SK-N-SH (cell line): ENCODE measurements at regions not wholly inside any gene's neighbourhood (a gene's known extent, or its start where the extent isn't known, plus 50 kb on each side); places are given as distances from the start of the nearest gene placed in this dataset.

ENCODE experiments used
- CTCF ChIA-PET: fragments of 300-600, 350-600 bp; formaldehyde crosslinking; extraction: SDS; loops from one replicate; lab custom pipeline; 2021; lab: Yijun Ruan, JAX
- POLR2A ChIA-PET: fragments of 350-600 bp; sonication (Branson Sonifier 250); formaldehyde crosslinking; extraction: SDS; loops from one replicate; lab custom pipeline; 2020; ENCODE audit warnings: antibody characterized with exemption, inconsistent platforms; lab: Yijun Ruan, JAX
- DNase-seq: peaks from one replicate; pipeline ENCODE4 v3.0.0; 2012
- H2AFZ ChIP-seq: fragments of 200-600 bp; sonication (generic); 2 replicates; pipeline ENCODE4 v1.8.1; 2016; ENCODE audit warnings: antibody characterized with exemption, mild to moderate bottlenecking, low read depth
- H3F3A ChIP-seq: fragments of 200-600 bp; sonication (generic); replicated peaks from 2 replicates; pipeline ENCODE3; 2016; ENCODE audit warnings: antibody characterized with exemption, mild to moderate bottlenecking; ENCODE audit not compliant: insufficient read depth
- H3K27ac ChIP-seq, 2 experiments: fragments of 200-500 bp in 1 of 2; fragments of 200-600 bp in 1 of 2; sonication (Bioruptor generic) in 1 of 2; sonication (generic), shearing (Covaris generic) in 1 of 2; 2 replicates each; pipeline versions ENCODE4 v1.5.1 to v1.6.1; 2014 to 2016; ENCODE audit warnings: low read depth in 2 of 2, inconsistent platforms in 1 of 2, low read length in 1 of 2, mild to moderate bottlenecking in 1 of 2, mixed read lengths in 1 of 2
- H3K27me3 ChIP-seq: fragments of 200-600 bp; sonication (generic), shearing (Covaris generic); 2 replicates; pipeline ENCODE4 v1.6.1; 2016; ENCODE audit warnings: mixed run types; ENCODE audit not compliant: insufficient read depth
- H3K36me3 ChIP-seq, 2 experiments: fragments of 200-500 bp in 1 of 2; fragments of 200-600 bp in 1 of 2; sonication (Bioruptor generic) in 1 of 2; sonication (generic) in 1 of 2; replicated peaks in 1 of 2; 2 replicates each; pipeline versions ENCODE3 to v1.5.1; 2014 to 2016; ENCODE audit warnings: low read length in 1 of 2, mild to moderate bottlenecking in 1 of 2; ENCODE audit not compliant: insufficient read depth in 2 of 2, control insufficient read depth in 1 of 2
- H3K4me1 ChIP-seq, 2 experiments: fragments of 200-500 bp in 1 of 2; fragments of 200-600 bp in 1 of 2; sonication (Bioruptor generic) in 1 of 2; sonication (generic), shearing (Covaris generic) in 1 of 2; 2 replicates each; pipeline versions ENCODE4 v1.5.1 to v1.6.1; 2014 to 2016; ENCODE audit warnings: low read depth in 1 of 2, low read length in 1 of 2, mixed run types in 1 of 2; ENCODE audit not compliant: insufficient read depth in 2 of 2, control insufficient read depth in 1 of 2
- H3K4me2 ChIP-seq: fragments of 200-600 bp; sonication (generic), shearing (Covaris generic); 2 replicates; pipeline ENCODE4 v1.6.1; 2017; ENCODE audit warnings: mixed run types
- H3K4me3 ChIP-seq, 2 experiments: fragments of 200-500 bp in 1 of 2; fragments of 200-600 bp in 1 of 2; sonication (Bioruptor generic) in 1 of 2; sonication (generic), shearing (Covaris generic) in 1 of 2; 2 replicates each; pipeline versions ENCODE4 v1.5.1 to v1.8.1; 2014 to 2016; ENCODE audit warnings: low read depth in 2 of 2, inconsistent platforms in 1 of 2, low read length in 1 of 2, mild to moderate bottlenecking in 1 of 2, mixed read lengths in 1 of 2, moderate library complexity in 1 of 2
- H3K79me2 ChIP-seq: fragments of 200-600 bp; sonication (generic); 2 replicates; pipeline ENCODE4 v1.8.1; 2017; ENCODE audit warnings: mild to moderate bottlenecking; ENCODE audit not compliant: insufficient read depth
- H3K9ac ChIP-seq: fragments of 200-600 bp; sonication (generic); 2 replicates; pipeline ENCODE4 v1.6.1; 2017; ENCODE audit warnings: mixed run types
- H3K9me2 ChIP-seq: fragments of 200-600 bp; sonication (generic); 2 replicates; pipeline ENCODE4 v1.6.1; 2017; ENCODE audit warnings: mixed run types
- H3K9me3 ChIP-seq: fragments of 200-600 bp; sonication (generic); 2 replicates; pipeline ENCODE4 v1.6.1; 2017; ENCODE audit warnings: mixed run types, mild to moderate bottlenecking, moderate library complexity
- H4K20me1 ChIP-seq: fragments of 200-600 bp; sonication (generic); 2 replicates; pipeline ENCODE4 v1.6.1; 2017; ENCODE audit warnings: mild to moderate bottlenecking, mixed run types; ENCODE audit not compliant: insufficient read depth
- EP300 ChIP-seq, 2 experiments: IDR thresholded peaks; 2 replicates each; pipeline versions ENCODE4 v1.4.0 to v1.6.1; 2012; ENCODE audit warnings: borderline replicate concordance in 1 of 2, low read depth in 1 of 2, low read length in 1 of 2
- EZH2phosphoT487 ChIP-seq: fragments of 200-600 bp; sonication (generic); IDR thresholded peaks from 2 replicates; pipeline ENCODE4 v1.6.1; 2017; ENCODE audit warnings: low read depth, mixed run types, mild to moderate bottlenecking, antibody characterized with exemption, moderate library complexity, borderline replicate concordance
- FOSL2 ChIP-seq: IDR thresholded peaks from 2 replicates; pipeline ENCODE4 v1.4.0; 2012; ENCODE audit warnings: low read depth, mild to moderate bottlenecking, moderate library complexity, borderline replicate concordance
- IRF3 ChIP-seq: fragments of 150-350 bp; IDR thresholded peaks from 2 replicates; pipeline ENCODE4 v1.6.1; 2016; ENCODE audit warnings: mild to moderate bottlenecking, low read depth, low read length
- MAX ChIP-seq: IDR thresholded peaks from 2 replicates; pipeline ENCODE4 v1.4.0; 2012; ENCODE audit warnings: low read depth
- MEF2A ChIP-seq: IDR thresholded peaks from 2 replicates; pipeline ENCODE4 v1.4.0; 2012; ENCODE audit warnings: low read depth, borderline replicate concordance
- MXI1 ChIP-seq: IDR thresholded peaks from 2 replicates; pipeline ENCODE4 v1.6.1; 2012; ENCODE audit warnings: mild to moderate bottlenecking, low read depth, low read length, improper control_type of control experiment
- NFIC ChIP-seq: IDR thresholded peaks from 2 replicates; pipeline ENCODE4 v1.4.0; 2012; ENCODE audit warnings: borderline replicate concordance
- PBX3 ChIP-seq: IDR thresholded peaks from 2 replicates; pipeline ENCODE4; 2012
- RAD21 ChIP-seq: IDR thresholded peaks from 2 replicates; pipeline ENCODE4 v1.6.1; 2012; ENCODE audit warnings: mild to moderate bottlenecking, low read length
- RCOR1 ChIP-seq: fragments of 150-350 bp; IDR thresholded peaks from 2 replicates; pipeline ENCODE4 v1.6.1; 2017; ENCODE audit warnings: antibody characterized with exemption, low read length
- RXRA ChIP-seq: IDR thresholded peaks from 2 replicates; pipeline ENCODE4 v1.4.0; 2012; ENCODE audit warnings: low read depth, mild to moderate bottlenecking, borderline replicate concordance
- SIN3A ChIP-seq: IDR thresholded peaks from 2 replicates; pipeline ENCODE4 v1.6.1; 2012; ENCODE audit warnings: low read depth, mild to moderate bottlenecking, low read length, moderate library complexity, borderline replicate concordance
- SMC3 ChIP-seq: IDR thresholded peaks from 2 replicates; pipeline ENCODE4 v1.6.1; 2012; ENCODE audit warnings: low read depth, low read length, improper control_type of control experiment
- TCF12 ChIP-seq: IDR thresholded peaks from 2 replicates; pipeline ENCODE4 v1.4.0; 2012
- TEAD4 ChIP-seq: IDR thresholded peaks from 2 replicates; pipeline ENCODE4 v1.4.0; 2012; ENCODE audit warnings: mild to moderate bottlenecking, borderline replicate concordance; ENCODE audit not compliant: insufficient read depth
- USF1 ChIP-seq: IDR thresholded peaks from 2 replicates; pipeline ENCODE4 v1.4.0; 2012; ENCODE audit warnings: low read depth, borderline replicate concordance
- YY1 ChIP-seq: IDR thresholded peaks from 2 replicates; pipeline ENCODE4 v1.4.0; 2012; ENCODE audit warnings: low read depth, mild to moderate bottlenecking
- WGBS: methylation state at CpG from one replicate; pipeline ENCODE4 v1.1.6; 2017; ENCODE audit warnings: low lambda C conversion rate; 5-methylcytosine and 5-hydroxymethylcytosine counted together

- Histone ChIP-seq H2AFZ (no peak overlapping the region), H3K4me3 (no peak overlapping the region), H3K4me2 (no peak overlapping the region), H3K9me2 (no peaks in the 10 kb centered on the region), H3K36me3 (peaks cover 0 to 3% of the 10 kb centered on the region in 2 experiments), H3K27me3 (no peaks in the 10 kb centered on the region), H3F3A (no peaks in the 10 kb centered on the region), H4K20me1 (no peaks in the 10 kb centered on the region), H3K9me3 (peaks cover 20% of the 10 kb centered on the region; the same call in 1 of the 2 replicates), H3K79me2 (no peaks in the 10 kb centered on the region), H3K4me1 (no peaks in the 10 kb centered on the region), H3K9ac (no peak overlapping the region), H3K27ac (no peak overlapping the region)
- POLR2A ChIA-PET: no interaction called here
- 20% methylated on average over 1 of the region's 1 CpG for WGBS
- no peak for DNase-seq
- no peak for TF ChIP-seq SMC3
- TF ChIP-seq EP300 (IDR thresholded peaks at IDR 0.05; ENCODE audit: borderline replicate concordance in 1 of 2, low read depth in 1 of 2, low read length in 1 of 2): no peak
- TF ChIP-seq RCOR1: no peak
- TF ChIP-seq EZH2phosphoT487: no peak
- no peak for TF ChIP-seq TEAD4
- TF ChIP-seq YY1: no peak
- no peak for TF ChIP-seq RXRA
- TF ChIP-seq MXI1: no peak
- TF ChIP-seq MEF2A: no peak
- TF ChIP-seq SIN3A: no peak
- no peak for TF ChIP-seq TCF12
- TF ChIP-seq NFIC: no peak
- TF ChIP-seq MAX: no peak
- TF ChIP-seq PBX3: no peak
- TF ChIP-seq IRF3: no peak
- no peak for TF ChIP-seq RAD21
- no peak for TF ChIP-seq USF1
- TF ChIP-seq FOSL2: no peak
- CTCF ChIA-PET: no interaction called here
Observed at GRCh38 chr5:110225949-110226348, 500.5 kb downstream of the TMEM232 start.
